GM23338 (cell line): ENCODE measurements at regions not wholly inside any gene's neighbourhood (a gene's known extent, or its start where the extent isn't known, plus 50 kb on each side); places are given as distances from the start of the nearest gene placed in this dataset.

Source experiments
- ATAC-seq: fragments of 200-7000 bp; cut with Tn5 transposase; 3 replicates; pipeline ENCODE4 v1.9.1; 2020
- DNase-seq: peaks from one replicate; pipeline ENCODE4 v3.0.0-alpha.2; 2015; ENCODE audit warnings: low spot score
- H2AFZ ChIP-seq: fragments of 200-600 bp; sonication (generic); 2 replicates; pipeline ENCODE4 v1.8.0; 2016; ENCODE audit warnings: antibody characterized with exemption, mild to moderate bottlenecking, moderate library complexity
- H3F3A ChIP-seq: fragments of 200-600 bp; sonication (generic); replicated peaks from 2 replicates; pipeline ENCODE4 v1.8.0; 2017; ENCODE audit warnings: antibody characterized with exemption, mixed run types, low read depth
- H3K27ac ChIP-seq: fragments of 200-600 bp; sonication (generic); 2 replicates; pipeline ENCODE4 v1.6.1; 2016; ENCODE audit warnings: low read depth
- H3K27me3 ChIP-seq: fragments of 200-600 bp; sonication (generic); 2 replicates; pipeline ENCODE4 v1.8.0; 2016; ENCODE audit warnings: mild to moderate bottlenecking, mixed run types, moderate library complexity; ENCODE audit not compliant: insufficient read depth
- H3K36me3 ChIP-seq: fragments of 200-600 bp; sonication (generic); 2 replicates; pipeline ENCODE4 v1.8.0; 2016; ENCODE audit warnings: mild to moderate bottlenecking; ENCODE audit not compliant: insufficient read depth
- H3K4me1 ChIP-seq: fragments of 200-600 bp; sonication (generic); 2 replicates; pipeline ENCODE4 v1.8.0; 2016; ENCODE audit warnings: mild to moderate bottlenecking, moderate library complexity; ENCODE audit not compliant: insufficient read depth
- H3K4me2 ChIP-seq: fragments of 200-600 bp; sonication (generic); 2 replicates; pipeline ENCODE4 v1.7.1; 2017; ENCODE audit warnings: mixed run types
- H3K4me3 ChIP-seq: fragments of 200-600 bp; sonication (generic); 2 replicates; pipeline ENCODE4 v1.6.1; 2016; ENCODE audit warnings: mixed run types
- H3K79me2 ChIP-seq: fragments of 200-600 bp; sonication (generic); replicated peaks from 2 replicates; pipeline ENCODE4 v1.8.0; 2017; ENCODE audit warnings: mild to moderate bottlenecking; ENCODE audit not compliant: insufficient read depth
- H3K9me2 ChIP-seq: fragments of 200-600 bp; sonication (generic); 2 replicates; pipeline ENCODE4 v1.8.0; 2017; ENCODE audit not compliant: insufficient read depth
- H4K20me1 ChIP-seq: fragments of 200-600 bp; sonication (generic); replicated peaks from 2 replicates; pipeline ENCODE4 v1.8.0; 2017; ENCODE audit warnings: mild to moderate bottlenecking; ENCODE audit not compliant: insufficient read depth
- H3K27ac Mint-ChIP-seq: 2 replicates; pipeline ENCODE4 v1.8.0; 2020; ENCODE audit warnings: inconsistent platforms, mild to moderate bottlenecking, moderate library complexity, mixed read lengths
- H3K27me3 Mint-ChIP-seq: 3 replicates; pipeline ENCODE4 v1.8.0; 2022; ENCODE audit warnings: low read depth, mild to moderate bottlenecking, moderate library complexity, mixed read lengths, inconsistent platforms; ENCODE audit not compliant: insufficient read depth, poor library complexity
- H3K36me3 Mint-ChIP-seq: 3 replicates; pipeline ENCODE4 v1.8.0; 2021; ENCODE audit warnings: low read depth, mild to moderate bottlenecking, inconsistent platforms, moderate library complexity, mixed read lengths
- H3K4me1 Mint-ChIP-seq: 3 replicates; pipeline ENCODE4 v1.8.0; 2020; ENCODE audit warnings: mild to moderate bottlenecking, inconsistent platforms, mixed read lengths
- H3K4me3 Mint-ChIP-seq: 3 replicates; pipeline ENCODE4 v1.8.0; 2021; ENCODE audit warnings: moderate library complexity, mild to moderate bottlenecking, inconsistent platforms, mixed read lengths
- H3K9me3 Mint-ChIP-seq: 3 replicates; pipeline ENCODE4 v1.8.0; 2020; ENCODE audit warnings: moderate library complexity, mild to moderate bottlenecking, inconsistent platforms, mixed read lengths
- CREB1 ChIP-seq: fragments of 250-450 bp; sonication (Bioruptor Pico); IDR thresholded peaks from 2 replicates; pipeline ENCODE4 v1.5.0; 2020; ENCODE audit warnings: low read depth, mild to moderate bottlenecking, moderate library complexity
- EZH2 ChIP-seq: fragments of 200-600 bp; sonication (generic); IDR thresholded peaks from one replicate; pipeline ENCODE4 v1.8.0; 2017; ENCODE audit warnings: antibody characterized with exemption, mild to moderate bottlenecking, low read depth; ENCODE audit not compliant: unreplicated experiment
- EZH2phosphoT487 ChIP-seq: fragments of 200-600 bp; sonication (generic); IDR thresholded peaks from one replicate; pipeline ENCODE4 v1.8.1; 2018; ENCODE audit warnings: antibody characterized with exemption; ENCODE audit not compliant: unreplicated experiment
- JUNB ChIP-seq: IDR thresholded peaks from one replicate; pipeline ENCODE4 v1.6.1; 2016; ENCODE audit warnings: antibody characterized with exemption; ENCODE audit not compliant: unreplicated experiment
- NANOG ChIP-seq: IDR thresholded peaks from 2 replicates; pipeline ENCODE4 v1.6.1; 2016; ENCODE audit warnings: antibody characterized with exemption, borderline replicate concordance
- POLR2AphosphoS5 ChIP-seq: IDR thresholded peaks from 2 replicates; pipeline ENCODE4 v1.6.1; 2016; ENCODE audit warnings: antibody characterized with exemption, low read depth
- STAT1 ChIP-seq: IDR thresholded peaks from one replicate; pipeline ENCODE4 v1.6.1; 2016; ENCODE audit warnings: antibody characterized with exemption; ENCODE audit not compliant: unreplicated experiment
- ZNF114 ChIP-seq: fragments of 250-450 bp; sonication (Bioruptor Pico); IDR thresholded peaks from 2 replicates; pipeline ENCODE4 v1.5.0; 2020; ENCODE audit warnings: mild to moderate bottlenecking, moderate library complexity
- ZNF331 ChIP-seq: fragments of 250-450 bp; sonication (Bioruptor Pico); IDR thresholded peaks from 2 replicates; pipeline ENCODE4 v1.5.0; 2020; ENCODE audit warnings: low read depth, mild to moderate bottlenecking, moderate library complexity
- TF ChIP-seq, protein P1 (sequence below): IDR thresholded peaks from one replicate; pipeline ENCODE4 v1.6.1; 2018; ENCODE audit warnings: antibody characterized with exemption; ENCODE audit not compliant: unreplicated experiment
- TF ChIP-seq, protein P2 (sequence below), 2 experiments: fragments of 200-600 bp in 1 of 2; sonication (generic) in 1 of 2; conservative IDR thresholded peaks; 2 replicates each; pipeline versions ENCODE4 v1.5.1 to v1.6.1; 2016 to 2017; ENCODE audit warnings: antibody characterized with exemption in 2 of 2, low read depth in 2 of 2, mild to moderate bottlenecking in 2 of 2, moderate library complexity in 1 of 2

DNA sequence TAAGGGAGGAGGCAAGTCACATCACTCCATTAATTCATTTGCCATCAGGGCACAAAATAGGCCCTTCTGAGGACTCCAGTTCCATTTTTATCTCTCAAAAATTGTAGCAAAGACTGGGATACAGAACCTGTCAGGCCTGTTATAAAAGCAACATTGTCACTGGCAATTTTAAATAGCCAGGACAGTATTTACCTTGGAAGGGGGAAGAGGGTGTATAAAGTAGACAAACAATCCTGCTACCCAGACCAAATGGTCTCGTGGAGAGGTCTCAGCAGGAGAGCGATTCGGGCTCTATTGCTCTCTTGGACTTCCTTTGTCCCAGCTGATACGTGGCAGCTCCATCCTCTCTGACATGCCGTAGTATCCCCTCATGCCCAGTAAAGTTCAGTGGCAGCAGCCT is 740.3 kb upstream of the HS6ST1 start (continued):
- TF ChIP-seq, protein P1, sequence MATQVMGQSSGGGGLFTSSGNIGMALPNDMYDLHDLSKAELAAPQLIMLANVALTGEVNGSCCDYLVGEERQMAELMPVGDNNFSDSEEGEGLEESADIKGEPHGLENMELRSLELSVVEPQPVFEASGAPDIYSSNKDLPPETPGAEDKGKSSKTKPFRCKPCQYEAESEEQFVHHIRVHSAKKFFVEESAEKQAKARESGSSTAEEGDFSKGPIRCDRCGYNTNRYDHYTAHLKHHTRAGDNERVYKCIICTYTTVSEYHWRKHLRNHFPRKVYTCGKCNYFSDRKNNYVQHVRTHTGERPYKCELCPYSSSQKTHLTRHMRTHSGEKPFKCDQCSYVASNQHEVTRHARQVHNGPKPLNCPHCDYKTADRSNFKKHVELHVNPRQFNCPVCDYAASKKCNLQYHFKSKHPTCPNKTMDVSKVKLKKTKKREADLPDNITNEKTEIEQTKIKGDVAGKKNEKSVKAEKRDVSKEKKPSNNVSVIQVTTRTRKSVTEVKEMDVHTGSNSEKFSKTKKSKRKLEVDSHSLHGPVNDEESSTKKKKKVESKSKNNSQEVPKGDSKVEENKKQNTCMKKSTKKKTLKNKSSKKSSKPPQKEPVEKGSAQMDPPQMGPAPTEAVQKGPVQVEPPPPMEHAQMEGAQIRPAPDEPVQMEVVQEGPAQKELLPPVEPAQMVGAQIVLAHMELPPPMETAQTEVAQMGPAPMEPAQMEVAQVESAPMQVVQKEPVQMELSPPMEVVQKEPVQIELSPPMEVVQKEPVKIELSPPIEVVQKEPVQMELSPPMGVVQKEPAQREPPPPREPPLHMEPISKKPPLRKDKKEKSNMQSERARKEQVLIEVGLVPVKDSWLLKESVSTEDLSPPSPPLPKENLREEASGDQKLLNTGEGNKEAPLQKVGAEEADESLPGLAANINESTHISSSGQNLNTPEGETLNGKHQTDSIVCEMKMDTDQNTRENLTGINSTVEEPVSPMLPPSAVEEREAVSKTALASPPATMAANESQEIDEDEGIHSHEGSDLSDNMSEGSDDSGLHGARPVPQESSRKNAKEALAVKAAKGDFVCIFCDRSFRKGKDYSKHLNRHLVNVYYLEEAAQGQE: no peak
- TF ChIP-seq STAT1 (no peak), EZH2phosphoT487 (no peak)

DNA sequence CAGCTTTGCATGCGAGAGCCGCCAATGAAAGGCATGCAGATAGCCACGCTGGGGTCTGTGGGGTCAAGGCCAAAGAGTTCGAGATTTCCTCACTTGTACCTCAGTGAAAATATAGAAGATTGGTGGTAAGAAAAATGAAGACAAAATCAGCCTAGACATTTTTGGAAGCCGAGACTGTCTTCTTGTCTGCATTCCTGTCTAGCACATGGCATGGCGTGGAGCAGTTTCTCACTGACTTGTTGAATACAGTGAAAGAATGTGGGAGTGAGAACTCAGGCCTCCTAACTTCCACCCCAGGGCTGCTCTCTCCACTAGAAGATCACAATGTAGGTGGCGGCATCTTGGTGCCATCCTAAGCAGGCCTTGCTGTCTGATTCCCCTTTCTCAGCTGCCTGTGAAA is 740.8 kb upstream of the HS6ST1 start:
- Histone ChIP-seq H3K27ac (no peak overlapping the region), H3K36me3 (no peaks in the 10 kb centered on the region), H3K4me2 (no peak overlapping the region), H2AFZ (no peak overlapping the region), H3K27me3 (no peaks in the 10 kb centered on the region), H3F3A (no peaks in the 10 kb centered on the region), H3K4me1 (no peaks in the 10 kb centered on the region), H3K4me3 (no peak overlapping the region), H3K9me2 (no peaks in the 10 kb centered on the region), H4K20me1 (no peaks in the 10 kb centered on the region), H3K79me2 (no peaks in the 10 kb centered on the region)
- no peak overlapping the region for H3K4me3 Mint-ChIP-seq
- peaks cover 7% of the 10 kb centered on the region for H3K27me3 Mint-ChIP-seq
- no peak overlapping the region for H3K27ac Mint-ChIP-seq
- ATAC-seq (no peak), DNase-seq (no peak)
- H3K4me1 Mint-ChIP-seq: no peaks in the 10 kb centered on the region
- no peaks in the 10 kb centered on the region for H3K9me3 Mint-ChIP-seq
- no peaks in the 10 kb centered on the region for H3K36me3 Mint-ChIP-seq
- TF ChIP-seq NANOG: no peak
- TF ChIP-seq, protein P1: no peak
- no peak for TF ChIP-seq POLR2AphosphoS5
- no peak for TF ChIP-seq EZH2
- no peak for TF ChIP-seq STAT1
- TF ChIP-seq, protein P2, sequence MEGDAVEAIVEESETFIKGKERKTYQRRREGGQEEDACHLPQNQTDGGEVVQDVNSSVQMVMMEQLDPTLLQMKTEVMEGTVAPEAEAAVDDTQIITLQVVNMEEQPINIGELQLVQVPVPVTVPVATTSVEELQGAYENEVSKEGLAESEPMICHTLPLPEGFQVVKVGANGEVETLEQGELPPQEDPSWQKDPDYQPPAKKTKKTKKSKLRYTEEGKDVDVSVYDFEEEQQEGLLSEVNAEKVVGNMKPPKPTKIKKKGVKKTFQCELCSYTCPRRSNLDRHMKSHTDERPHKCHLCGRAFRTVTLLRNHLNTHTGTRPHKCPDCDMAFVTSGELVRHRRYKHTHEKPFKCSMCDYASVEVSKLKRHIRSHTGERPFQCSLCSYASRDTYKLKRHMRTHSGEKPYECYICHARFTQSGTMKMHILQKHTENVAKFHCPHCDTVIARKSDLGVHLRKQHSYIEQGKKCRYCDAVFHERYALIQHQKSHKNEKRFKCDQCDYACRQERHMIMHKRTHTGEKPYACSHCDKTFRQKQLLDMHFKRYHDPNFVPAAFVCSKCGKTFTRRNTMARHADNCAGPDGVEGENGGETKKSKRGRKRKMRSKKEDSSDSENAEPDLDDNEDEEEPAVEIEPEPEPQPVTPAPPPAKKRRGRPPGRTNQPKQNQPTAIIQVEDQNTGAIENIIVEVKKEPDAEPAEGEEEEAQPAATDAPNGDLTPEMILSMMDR (conservative IDR thresholded peaks at IDR 0.05; ENCODE audit: low read depth in 2 of 2): no peak
- TF ChIP-seq ZNF331 (CRISPR knock-in tag): no peak
- no peak for TF ChIP-seq ZNF114 (CRISPR knock-in tag)
- TF ChIP-seq CREB1 (CRISPR knock-in tag): no peak
- TF ChIP-seq JUNB: no peak
